G401.6 (cell line): ENCODE measurements at regions not wholly inside any gene's neighbourhood (a gene's known extent, or its start where the extent isn't known, plus 50 kb on each side); places are given as distances from the start of the nearest gene placed in this dataset.

Experiments used
- FAIRE-seq: peaks from 2 replicates; lab custom pipeline; 2012; peaks lifted over from hg19 to GRCh38; lab: Jason Lieb, UNC

GRCh38 chr4:77372375-77372774 lies 215.4 kb downstream of the CCNG2 start:
- no peak for FAIRE-seq

DNA sequence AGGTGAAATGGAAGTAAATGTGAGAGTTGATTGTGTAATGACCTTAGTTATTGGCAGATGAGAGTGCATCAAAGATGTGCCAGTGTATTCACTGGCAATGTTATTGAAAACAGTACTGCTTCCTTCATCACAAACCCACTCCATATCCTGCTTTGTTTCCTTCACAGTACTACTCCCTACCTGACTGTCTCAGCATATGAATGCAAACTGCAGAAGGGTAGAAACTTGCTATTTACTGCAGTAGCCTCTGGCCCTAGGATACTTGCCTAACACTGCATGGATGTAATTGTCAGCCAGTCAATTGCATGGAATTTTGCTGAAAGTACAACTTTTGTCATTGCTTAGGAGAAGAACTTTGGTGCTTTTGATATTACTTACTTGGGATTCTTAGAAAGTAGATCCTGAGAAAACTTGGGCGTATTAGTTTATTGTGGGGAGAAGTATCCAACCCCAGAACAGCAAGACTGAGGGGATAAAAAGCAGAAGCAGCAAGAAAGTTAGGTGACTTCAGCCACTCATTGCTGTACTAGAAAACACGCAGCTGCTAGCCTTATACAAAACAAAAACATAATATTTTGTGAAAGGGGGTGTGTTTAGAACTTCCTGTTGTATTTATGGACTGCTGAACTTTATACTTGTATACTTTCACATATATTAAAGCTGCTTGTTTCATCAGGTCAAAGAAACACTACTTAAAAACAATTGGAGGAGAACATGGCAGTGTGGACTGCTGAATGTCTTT lies 219.0 kb downstream of the CCNG2 start:
- no peak for FAIRE-seq

GRCh38 chr4:77376788-77377460 lies 219.9 kb downstream of the CCNG2 start:
- FAIRE-seq = no peak

GRCh38 chr4:77384094-77384493 lies 221.5 kb upstream of the CXCL13 start:
- FAIRE-seq = no peak

DNA sequence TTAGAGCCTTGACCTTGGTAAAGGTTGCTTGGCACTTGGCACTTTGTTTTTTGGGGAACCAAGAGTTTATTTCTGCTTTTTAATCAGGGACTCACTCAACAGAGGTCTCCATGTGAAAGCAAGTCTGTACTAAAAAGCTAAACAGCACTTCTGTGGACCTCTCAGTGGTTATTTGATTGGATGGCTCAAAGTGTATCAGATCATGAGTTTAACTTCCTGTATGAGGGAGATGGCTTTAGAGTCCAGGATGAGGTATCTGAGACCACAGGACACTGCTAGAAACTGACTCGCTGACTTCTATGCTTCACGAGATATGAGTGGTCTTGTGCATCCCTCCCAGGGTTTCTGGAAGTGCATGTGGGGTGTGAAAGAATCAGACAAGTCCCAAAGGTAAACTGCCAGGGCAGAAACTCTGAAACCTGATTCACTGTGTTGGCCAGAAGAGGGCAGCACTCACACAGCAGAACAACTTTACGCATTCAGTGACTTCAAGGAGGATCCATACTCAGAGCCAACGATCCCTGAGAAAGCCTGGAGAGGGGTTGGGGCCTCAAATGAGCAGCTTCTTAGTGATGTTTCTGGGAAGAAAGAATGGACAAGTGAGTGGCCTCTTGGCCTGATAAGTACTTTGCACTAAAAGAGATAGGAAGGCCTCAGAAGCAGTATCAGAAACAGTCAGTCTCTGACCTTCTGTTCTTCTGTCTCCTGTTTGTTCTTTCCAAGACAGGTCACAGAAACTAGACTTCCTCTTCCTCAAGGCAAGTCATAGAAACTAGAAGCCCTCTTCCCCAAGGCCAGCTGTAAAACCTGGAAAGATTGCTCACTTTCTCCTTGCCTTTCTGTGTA lies 220.3 kb upstream of the CXCL13 start:
- FAIRE-seq = no peak

- no peak for FAIRE-seq
These were observed 211.6 kb upstream of the CXCL13 start for GRCh38 chr4:77393996-77394395.

DNA sequence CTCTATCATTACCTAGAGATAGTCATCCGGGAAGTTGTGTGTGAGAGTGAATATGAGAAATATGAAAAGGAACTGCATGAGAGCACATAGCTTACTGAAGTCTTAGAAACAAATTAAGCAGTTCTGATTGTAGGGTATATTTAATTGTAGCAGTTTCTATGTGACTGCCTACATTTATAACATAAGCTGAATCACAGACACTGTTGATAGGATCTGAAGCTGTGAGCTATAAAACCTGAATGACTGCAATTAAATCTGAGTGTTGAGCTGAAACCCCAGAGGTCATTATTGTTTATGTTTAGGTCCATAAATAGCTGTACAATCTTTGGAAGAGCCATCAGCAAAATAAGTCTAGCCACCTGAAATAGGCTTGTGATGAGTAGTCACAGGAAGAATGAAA lies 210.1 kb upstream of the CXCL13 start:
- no peak for FAIRE-seq

- FAIRE-seq = no peak
These were observed 207.4 kb upstream of the CXCL13 start for GRCh38 chr4:77398256-77398655.

GRCh38 chr4:77399831-77400230 lies 205.8 kb upstream of the CXCL13 start:
- no peak for FAIRE-seq

GRCh38 chr4:77413766-77414165 lies 191.9 kb upstream of the CXCL13 start:
- FAIRE-seq = no peak

DNA sequence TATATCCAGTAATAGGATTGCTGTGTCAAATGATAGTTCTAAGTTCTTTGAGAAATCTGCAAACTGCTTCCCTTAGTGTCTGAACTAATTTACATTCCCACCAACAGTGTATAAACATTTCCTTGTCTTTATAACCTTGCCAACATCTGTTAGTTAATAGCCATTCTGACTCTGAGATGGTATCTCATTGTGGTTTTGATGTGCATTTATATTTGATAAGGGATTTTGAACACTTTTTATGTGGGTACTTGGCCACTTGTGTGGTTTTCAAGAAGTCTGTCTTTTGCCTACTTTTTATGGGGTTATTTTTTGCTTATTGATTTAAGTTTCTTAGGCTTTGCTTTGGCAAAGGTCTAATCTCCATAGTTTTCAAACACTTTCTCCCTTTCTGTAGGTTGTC lies 189.9 kb upstream of the CXCL13 start:
- no peak for FAIRE-seq

DNA sequence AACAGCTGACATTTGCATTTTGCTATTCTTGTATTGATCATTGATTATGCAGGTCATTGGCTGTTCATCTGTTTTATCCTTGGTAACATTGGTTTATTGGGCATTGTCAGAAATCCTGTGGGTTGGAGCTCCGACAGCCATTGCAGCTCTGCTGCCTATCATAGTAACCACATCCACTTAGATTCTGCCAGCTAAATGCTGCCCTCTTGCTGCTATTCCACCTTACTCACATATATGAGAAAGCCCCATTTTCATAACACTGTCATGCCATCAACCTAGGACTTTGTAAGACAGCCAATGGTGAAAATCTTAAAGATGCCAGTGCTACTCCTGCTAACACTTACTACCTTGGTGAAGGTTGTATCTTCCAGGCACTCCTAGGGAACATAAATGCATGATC lies 187.3 kb upstream of the CXCL13 start:
- no peak for FAIRE-seq

DNA sequence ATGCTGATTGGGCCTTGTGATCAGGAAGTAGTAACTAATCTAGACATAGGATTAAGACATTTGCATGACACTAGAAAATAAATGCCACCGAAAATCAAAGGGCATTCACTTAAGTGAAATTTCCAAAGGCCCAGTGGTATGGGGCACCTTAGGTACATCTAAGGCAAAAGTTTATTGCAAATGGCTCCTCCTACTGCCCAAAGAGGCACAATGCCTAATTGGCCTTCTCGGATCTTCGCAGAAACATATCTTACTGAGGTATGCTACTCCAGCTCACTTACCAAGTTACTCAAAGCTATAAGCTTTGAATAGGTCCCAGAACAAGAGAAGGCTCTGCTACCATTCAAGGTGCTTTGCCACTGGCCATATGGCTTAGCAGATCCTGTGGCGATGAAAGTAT lies 174.8 kb upstream of the CXCL13 start:
- FAIRE-seq = no peak

GRCh38 chr4:77431546-77431945 lies 174.1 kb upstream of the CXCL13 start:
- FAIRE-seq = no peak

GRCh38 chr4:77432717-77433417 lies 172.8 kb upstream of the CXCL13 start:
- no peak for FAIRE-seq

- no peak for FAIRE-seq
These were observed 172.2 kb upstream of the CXCL13 start for GRCh38 chr4:77433418-77433733.

GRCh38 chr4:77434299-77435092 lies 171.1 kb upstream of the CXCL13 start:
- no peak for FAIRE-seq

DNA sequence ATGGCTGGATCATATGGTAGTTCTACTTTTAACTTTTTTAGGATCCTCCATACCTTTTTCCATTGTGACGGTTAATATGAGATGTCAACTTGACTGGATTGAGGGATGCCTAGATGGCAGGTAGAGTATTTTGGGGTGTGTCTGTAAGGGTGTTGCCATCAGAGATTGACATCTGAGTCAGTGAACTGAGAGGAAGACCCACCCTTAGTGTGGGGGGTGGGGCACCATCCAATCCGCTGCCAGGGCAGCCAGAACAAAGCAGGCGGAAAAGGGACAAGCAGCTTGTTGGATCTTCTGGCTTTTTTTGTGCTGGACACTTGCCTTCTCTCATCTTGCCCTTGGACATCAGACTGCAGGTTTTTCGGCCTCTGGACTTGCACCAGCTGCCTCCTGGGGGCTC lies 168.5 kb upstream of the CXCL13 start:
- no peak for FAIRE-seq

DNA sequence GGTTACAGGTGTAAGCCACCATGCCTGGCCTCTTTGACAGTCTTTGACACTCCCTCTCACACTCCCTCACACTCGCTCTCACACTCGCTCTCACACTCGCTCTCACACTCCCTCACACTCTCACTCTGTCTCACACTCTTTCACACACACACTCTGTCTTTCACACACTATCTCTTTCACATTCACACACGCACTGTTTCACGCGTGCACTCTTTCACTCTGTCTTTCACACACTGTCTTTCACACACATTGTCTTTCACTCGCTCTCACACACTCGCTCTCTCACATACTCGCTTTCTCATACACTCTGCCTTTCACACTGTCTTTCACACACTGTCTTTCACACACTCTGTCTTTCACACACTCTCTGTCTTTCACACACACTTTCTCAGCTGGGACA lies 167.1 kb upstream of the CXCL13 start:
- FAIRE-seq = no peak

GRCh38 chr4:77443941-77444340 lies 161.7 kb upstream of the CXCL13 start:
- no peak for FAIRE-seq

DNA sequence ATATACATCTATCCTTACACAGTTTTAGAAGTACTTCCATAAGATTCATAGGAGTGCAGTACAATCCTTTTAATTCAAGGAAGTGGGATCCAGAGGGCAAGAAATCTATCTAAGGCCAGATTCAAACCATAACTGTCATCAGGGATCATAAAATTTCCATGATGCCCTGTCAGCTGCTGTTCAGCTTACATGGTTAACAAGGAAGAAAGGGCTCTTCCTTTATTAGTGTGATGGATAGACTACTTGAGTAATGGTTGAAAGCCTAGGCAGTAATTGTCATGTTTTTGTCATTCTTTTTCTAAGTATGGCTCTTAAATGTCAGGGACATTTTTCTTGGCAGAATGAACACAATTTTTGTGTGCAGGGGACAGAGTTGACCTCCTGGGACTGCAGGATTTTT lies 159.8 kb upstream of the CXCL13 start:
- no peak for FAIRE-seq

DNA sequence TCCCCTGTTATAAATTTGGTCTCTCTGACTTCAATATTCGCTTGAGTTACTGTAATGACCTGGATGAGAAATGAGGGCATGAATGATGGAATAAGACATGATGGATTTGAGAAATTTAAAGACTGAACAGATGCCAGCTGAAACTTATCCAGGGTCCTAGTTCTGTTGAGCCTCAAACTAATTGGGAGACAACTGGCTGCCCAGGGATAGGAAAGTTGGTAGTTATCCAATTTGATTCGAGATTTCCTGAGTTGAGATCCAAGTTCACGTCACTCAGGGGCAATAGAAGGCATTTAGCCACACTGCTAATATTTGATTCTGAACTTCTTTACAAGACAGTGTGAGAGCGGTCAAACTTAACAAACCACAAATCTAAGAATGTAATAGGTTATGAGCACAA lies 159.0 kb upstream of the CXCL13 start:
- no peak for FAIRE-seq
